ENCODE measurements at regions not wholly inside any gene's neighbourhood (a gene's known extent, or its start where the extent isn't known, plus 50 kb on each side); places are given as distances from the start of the nearest gene placed in this dataset.
"Not testable (repeated sequence)": the region's sequence is repeated elsewhere in the genome, so short reads cannot be mapped to it uniquely, and the experiment has no call there.

DNA sequence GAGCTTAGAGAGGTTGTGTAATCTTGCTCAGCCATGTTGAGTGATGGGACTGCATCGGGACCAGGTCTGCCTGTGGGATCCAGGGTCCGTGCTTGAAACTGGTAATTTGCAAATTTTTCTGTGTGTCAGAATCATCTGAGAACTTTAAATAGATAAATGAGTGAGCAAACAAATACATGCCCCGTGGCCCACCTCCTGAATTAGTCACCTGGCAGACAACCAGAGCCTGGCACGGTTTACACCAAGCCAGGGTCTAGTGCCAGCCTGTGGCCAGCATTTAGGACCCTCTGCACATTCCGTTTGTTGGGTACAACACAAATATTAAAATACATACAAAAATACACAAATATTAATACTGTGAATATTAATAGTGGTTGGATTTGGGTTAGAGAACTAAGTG lies 90.6 kb upstream of the STOX2 start:
- DNase-seq (ENCODE audit: low spot score), result no peak

DNA sequence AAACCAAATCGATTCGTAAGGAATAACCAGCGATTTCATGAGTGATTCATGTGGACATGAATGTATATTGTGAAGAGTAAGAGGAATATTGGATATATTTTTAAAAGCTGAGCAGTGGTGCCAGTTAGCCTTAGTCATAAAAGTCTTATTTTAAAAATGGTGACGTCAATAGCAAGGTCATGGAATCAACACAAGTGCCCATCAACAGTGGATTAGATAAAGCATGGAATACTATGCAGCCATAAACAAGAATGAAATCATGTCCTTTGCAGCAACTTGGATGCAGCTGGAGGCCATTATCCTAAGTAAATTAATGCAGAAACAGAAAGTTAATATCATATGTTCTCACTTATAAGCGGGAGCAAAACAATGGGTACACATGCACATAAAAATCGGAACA lies 89.0 kb upstream of the STOX2 start:
- no peak for DNase-seq (ENCODE audit: low spot score)

DNA sequence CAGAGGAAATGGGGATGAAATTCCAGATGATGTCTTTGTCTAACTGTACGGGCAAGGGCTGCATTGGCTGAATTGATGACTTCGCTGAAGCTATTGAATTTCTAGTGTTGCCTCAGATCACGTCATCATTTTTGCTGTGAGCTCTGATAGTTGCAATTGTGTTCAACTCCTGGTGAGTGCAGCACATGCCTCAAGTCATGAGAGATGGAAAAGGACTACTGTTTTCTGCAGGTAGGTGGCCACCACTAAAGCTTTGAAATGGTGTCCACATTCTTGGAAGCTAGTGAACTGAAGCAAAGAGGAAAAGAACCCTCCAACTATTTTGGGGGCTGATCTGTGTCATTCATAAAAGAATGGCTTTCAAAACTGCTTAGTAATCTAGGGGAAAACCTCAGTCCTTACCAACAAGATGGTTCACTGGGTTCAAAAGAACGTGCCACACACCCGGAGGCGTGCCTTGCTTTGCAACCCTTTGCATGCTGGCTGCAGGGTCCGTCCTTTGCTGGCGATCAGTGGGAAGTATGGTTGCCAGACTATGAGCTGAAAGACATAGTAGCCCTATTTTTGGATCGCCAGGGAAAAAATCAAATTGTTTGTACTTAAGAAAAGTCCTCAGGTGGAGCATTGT lies 88.1 kb upstream of the STOX2 start:
- DNase-seq (ENCODE audit: low spot score), result no peak

DNA sequence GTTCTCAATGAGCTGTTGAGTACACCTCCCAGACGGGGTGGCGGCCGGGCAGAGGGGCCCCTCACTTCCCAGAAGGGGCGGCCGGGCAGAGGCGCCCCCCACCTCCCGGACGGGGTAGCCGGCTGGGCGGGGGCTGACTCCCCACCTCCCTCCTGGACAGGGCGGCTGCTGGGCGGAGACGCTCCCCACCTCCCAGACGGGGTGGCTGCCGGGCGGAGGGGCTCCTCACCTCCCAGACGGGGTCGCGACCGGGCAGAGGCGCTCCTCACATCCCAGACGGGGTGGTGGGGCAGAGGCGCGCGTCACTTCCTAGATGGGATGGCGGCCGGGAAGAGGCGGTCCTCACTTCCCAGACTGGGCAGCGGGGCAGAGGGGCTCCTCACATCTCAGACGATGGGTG lies 86.5 kb upstream of the STOX2 start:
- DNase-seq (ENCODE audit: low spot score), result not testable (repeated sequence)

DNA sequence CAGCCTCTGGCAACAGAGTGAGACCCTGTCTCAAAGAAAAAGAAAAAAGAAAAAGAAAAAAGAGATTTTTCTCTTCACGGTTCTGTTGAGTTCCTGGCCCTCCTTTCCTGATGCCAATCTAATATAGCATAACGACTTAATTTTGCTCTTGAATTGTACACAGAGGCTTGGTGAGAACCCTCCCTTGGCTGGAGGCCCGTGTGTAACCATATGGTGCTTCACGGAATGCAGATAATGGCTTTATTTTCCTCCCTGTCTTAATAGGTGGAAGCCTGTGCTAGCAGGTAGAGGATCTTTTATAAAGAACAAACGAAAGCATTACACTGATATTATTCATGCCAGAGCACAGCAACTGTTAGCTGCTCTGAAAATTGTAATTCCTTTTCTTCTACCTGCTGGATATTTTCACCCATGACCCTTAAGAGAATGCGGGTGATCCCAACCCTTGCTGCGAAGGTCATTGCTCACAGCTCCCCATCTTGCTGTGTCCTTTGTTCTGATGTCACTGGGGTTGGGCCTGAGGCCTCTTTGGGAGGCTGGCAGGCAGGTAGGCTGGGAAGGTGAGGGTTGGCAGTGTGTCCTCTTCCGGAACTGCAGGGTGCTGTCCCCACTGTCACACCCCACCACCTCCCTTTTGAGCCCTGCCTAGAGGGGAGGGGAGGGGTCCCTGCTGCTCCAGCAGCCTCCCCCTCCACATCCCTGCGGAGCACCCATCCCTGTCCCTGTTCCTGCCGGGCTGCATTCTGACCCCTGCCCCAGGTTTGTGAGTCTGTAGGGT lies 83.8 kb upstream of the STOX2 start:
- DNase-seq (ENCODE audit: low spot score), result no peak

DNA sequence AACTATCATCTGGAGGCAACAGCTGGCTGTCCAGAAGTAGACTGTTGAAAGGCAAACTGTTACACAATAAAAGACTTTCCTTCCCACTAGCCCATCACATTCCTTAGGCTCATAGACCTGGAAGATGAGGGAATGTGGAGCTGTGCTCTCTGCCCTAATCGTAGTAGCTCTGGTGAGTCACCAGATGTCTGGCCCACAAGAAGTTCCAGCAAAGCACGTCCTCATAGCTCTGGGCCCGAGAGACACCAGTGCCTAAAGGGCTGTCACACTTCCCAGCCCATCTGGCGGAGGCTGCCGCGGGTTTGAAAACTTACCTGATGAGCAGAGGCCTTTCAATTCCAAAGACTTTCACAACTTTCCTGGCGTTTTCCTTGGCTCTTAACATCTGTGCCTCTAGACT lies 81.7 kb upstream of the STOX2 start:
- DNase-seq (ENCODE audit: low spot score), result no peak

DNA sequence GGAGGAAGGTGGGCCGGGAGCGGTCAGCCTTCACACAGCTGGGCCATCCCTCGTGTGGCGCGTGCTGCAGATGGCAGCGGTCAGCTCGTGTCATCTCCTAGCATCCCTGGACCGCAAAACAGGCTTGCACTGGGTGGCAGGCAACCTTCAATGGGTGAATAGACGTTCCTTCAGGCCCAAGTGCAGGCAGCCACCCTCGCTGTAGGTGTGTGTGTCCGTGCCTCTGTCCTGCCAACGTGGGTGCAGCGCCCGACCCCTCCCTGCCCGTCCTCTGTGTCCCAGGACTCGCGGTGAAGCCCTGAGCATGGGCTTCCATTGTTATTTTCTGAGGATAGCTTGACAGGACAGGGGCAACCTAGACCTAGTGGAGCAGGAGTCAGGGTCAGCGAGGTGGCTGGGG lies 79.8 kb upstream of the STOX2 start:
- no peak for DNase-seq (ENCODE audit: low spot score)

DNA sequence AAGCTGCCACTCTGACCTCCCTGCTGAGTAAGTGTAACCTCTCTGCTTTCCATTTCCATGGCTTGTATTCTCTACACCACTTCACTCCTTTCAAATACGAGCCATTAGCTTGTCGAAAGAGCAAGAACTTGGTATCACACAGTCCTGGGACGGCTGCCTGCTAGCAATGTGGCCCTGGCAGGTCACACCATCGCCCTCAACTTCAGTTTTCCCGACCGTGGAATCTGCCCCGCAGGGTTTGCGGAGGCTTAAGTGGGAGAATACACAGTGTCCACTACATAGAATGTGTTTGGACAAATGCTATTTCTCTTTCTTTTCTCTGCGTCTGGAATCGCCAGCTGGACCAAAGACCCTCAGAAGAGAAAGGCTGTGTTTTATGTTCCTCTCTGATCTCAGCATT lies 78.6 kb upstream of the STOX2 start:
- DNase-seq (ENCODE audit: low spot score), result no peak

DNA sequence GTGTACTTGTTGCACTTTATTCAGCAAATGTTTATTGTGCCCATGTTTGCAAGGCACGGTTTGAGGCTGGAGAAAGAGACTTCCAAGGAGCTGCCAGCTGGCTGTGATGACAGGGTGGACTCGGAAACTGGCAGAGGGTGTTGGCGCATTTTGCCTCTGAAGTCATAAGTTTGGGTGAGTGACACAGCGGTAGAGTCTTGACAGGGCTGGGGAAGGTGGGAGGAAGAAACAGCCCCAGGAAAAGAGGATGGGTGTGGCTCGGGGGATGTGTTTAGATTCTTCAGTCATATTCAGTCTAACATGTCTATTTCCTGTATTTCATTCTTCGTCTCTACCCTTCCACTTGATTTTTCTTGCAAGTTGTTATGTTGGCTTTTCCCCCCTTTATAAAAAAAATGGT lies 77.0 kb upstream of the STOX2 start:
- DNase-seq (ENCODE audit: low spot score), result no peak

DNA sequence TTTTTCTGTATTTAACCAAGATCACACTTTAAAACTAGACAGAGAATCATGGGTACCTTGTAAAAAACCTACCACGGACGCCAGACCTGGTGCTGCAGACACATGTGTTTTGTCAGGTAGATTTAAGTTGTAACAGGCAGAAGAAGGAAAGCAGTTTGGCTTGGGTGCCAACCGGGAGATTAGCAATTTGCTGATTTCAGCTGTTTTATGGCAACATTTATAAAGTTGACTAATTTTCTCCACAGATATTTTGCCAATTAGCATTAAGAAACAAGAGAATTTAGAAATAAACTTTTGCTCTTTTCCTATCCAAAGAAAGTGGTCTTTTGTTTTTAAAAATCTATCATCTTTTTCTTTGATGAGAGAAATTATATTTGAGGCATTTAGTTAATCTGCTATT lies 76.3 kb upstream of the STOX2 start:
- DNase-seq (ENCODE audit: low spot score), result no peak

DNA sequence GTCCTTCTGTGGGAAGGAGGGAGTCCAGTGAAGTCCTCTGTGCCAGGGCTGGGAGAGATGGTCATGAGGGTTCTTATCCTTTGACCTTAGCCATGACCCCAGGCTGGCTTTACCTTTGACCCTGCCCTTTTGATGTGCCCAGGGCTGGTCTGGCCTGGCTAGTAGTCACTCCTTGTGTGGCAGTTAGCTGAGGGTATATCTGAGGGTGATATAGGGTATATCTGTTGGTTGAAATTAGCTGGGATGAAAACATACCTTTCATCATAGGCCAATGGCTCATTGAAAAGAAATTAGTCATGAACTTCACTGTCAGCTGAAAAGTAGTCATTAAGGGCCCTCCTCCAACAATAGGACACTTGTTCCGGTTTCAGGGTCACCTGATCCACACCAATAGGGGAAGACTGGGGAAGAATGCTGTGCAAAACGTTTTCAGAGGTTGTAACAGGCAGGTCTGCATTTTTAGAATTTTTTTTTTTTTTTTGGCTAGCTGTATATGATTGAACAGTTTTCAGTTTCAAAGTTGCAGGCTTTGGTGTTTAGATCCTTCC lies 74.6 kb upstream of the STOX2 start:
- DNase-seq (ENCODE audit: low spot score), result no peak

DNA sequence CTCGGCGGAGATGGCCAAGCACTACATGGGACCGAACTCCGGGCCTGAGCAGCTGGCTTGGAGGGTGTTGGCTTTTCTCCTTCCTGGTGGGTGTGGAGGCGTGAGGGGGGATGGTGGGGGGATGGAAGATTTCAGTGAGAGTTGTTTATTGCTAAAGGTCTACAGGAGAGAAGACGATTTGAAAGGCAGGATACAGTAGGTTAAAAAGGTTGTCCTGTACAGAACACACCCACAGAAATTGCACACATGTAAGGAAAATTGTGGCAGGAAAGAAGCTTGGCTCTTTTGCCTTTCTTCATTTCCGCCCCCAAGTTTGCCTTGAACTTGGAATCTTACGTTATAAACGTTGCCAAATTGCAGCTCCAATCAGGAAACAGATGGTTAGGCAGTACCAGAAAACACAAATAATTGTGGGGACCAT lies 74.1 kb upstream of the STOX2 start:
- DNase-seq (ENCODE audit: low spot score), result no peak

DNA sequence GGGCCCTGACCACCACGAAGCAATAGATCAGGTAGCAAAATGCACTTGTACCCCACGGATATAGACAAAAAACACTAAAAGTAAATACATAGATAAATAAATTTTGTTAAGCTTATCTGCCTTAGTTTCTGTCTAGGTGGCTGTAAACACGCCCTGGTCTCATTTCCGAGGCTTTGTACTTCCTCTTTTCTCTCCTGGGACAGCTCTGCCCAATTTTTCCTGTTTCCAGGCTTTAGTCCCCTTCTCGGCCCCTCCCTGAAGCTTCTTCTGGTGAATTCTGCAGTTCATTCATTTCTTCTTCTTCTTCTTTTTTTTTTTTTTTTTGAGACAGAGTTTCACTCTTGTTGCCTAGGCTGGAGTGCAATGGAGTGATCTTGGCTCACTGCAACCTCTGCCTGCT lies 73.4 kb upstream of the STOX2 start:
- DNase-seq (ENCODE audit: low spot score), result no peak

DNA sequence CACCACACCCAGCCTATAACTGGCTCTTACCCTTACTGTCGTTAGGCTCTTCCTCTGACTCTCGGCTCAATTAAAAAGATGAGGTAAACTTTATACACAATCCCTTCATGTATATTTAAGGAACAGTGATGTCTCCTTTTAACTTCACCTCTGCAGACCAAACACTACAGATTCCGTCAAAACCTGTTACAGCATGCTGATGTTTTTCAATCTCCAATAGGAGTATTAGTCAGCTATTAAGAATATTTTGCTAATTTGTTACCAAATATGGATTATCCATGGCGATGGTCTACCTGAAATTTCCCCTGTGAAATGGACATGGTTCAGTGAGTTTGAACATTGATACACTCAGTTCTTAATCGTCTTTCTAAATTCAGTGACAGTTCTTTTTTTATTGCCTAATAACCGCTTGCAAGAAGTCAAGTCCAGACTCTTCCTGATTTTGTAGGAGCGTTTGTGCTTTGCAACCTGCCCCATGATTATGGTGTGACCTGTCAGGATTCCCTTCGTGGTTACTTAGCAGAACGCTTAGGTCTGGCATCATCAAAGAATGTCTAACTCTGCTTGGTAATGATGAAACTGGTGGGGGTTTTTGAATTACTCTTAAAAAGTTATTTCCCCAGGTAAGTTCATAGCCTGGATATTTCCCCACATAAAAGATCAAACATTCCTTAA lies 72.2 kb upstream of the STOX2 start:
- DNase-seq (ENCODE audit: low spot score), result no peak

DNA sequence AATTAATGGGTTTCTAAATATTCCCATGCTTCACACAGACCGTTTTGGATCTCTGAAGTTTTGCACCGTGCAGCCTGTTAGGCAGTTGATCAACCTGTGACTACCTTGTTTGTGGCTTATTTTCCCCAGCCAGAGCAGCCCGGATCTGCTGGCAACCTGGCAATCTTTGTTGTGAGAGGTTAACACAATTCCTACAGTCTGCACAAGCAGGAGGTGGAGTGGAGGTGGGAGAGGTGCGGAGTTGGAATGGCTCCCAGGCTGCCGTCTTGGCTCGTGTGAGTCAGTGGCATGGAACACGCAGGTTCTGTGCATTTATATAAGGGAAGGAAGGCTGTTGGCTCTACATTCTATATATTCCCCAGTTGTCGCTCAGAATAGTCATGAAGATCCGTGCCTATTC lies 70.9 kb upstream of the STOX2 start:
- no peak for DNase-seq (ENCODE audit: low spot score)

DNA sequence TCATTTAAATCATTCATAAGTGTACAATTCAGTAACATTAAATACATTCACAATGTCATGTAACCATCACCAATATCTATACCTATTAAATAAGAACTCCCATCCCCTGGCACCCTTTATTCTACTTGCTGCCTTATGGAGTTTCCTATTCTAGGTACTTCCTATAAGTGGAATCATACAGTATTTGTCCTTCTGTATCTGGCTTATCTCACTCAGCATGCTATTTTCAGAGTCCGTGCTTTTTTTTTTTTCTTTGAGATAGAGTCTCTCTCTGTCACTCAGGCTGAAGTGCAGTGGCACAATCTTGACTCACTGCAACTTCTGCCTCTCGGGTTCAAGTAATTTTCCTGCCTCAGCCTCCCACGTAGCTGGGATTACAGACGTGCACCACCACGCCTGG lies 67.9 kb upstream of the STOX2 start:
- no peak for DNase-seq (ENCODE audit: low spot score)

DNA sequence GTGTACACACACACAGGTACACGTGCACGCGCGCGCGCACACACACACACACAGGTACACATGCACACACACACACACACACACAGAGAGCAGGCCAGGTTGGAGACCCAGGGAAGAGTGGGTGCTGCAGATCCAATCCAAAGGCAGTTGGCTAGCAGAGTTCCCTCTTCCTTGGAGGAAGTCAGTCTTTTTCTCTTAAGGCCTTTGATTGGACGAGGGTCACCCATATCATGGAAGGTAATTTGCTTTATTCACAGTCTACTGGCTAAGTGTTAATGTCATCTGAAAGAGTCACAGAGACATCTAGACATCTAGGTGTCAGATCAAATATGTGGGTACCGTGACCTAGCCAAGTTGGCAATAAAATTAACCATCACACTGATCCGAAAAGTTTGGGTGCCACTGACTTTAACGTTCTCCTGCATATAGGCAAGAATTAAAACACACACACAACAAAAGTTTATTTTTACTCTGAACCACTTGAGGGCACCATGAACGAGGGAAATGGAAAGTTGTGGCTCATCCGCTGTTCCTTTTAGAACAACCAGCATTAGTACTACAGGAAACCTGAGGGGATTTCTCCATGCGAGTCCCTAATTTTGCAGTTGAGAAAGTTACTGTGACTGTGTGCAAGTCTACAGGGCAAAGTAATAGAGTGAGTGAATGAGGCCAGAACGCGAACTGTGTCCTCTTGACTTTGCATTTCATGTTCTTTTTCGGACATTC lies 66.0 kb upstream of the STOX2 start:
- DNase-seq (ENCODE audit: low spot score), result no peak

DNA sequence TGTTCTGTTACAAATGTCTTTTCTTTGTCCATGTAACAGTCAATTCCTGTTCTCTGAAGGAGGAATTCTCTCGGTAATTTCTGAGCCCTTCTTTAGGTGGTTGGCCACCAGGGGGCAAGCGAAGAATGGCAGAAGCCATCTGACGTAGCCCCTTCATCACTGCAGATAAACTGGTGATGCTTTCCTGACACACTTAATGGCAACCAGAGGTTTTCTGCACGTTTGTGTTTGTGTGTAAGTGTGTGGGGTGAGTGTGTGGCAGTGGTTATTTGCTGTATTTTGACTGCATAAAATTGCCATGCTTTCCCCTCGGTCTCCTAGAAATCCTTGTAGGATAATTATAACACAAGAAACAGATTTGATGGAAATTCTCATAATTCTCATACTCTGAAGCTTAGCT lies 64.8 kb upstream of the STOX2 start:
- peak; percentile 72 for DNase-seq (ENCODE audit: low spot score)

DNA sequence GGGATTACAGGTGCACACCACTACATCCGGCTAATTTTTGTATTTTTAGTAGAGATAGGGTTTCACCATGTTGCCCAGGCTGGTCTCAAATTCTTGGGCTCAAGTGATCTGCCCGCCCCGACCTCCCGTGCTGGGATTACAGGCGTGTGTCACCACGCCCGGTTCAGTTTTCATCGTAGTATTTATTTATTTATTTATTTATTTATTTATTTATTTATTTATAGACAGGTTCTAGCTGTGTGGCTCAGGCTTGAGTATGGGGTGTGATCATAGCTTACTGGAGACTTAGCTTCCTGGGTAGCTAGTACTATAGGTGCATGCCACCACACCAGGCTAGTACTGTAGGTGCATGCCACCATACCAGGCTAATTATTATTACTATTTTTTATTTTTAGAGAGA lies 64.1 kb upstream of the STOX2 start:
- no peak for DNase-seq (ENCODE audit: low spot score)

DNA sequence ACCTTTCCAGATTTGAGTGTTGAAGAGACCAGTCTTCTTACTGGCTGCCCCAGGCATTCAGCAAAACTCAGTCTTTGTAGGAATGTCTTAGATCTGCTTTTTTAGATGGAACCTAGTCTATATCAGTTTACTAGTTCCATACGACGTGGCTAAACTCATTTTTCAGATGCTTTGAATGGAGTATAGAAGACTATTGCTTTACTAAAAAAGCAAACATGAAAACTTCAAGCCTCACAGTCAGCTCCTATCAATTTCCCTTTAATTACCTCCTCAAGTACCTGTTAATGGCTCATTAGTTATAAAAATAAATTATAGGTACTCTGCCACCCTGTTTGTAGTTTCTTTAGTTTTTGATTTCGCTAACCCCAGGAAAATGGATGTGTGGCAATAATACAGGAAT lies 63.0 kb upstream of the STOX2 start:
- no peak for DNase-seq (ENCODE audit: low spot score)

DNA sequence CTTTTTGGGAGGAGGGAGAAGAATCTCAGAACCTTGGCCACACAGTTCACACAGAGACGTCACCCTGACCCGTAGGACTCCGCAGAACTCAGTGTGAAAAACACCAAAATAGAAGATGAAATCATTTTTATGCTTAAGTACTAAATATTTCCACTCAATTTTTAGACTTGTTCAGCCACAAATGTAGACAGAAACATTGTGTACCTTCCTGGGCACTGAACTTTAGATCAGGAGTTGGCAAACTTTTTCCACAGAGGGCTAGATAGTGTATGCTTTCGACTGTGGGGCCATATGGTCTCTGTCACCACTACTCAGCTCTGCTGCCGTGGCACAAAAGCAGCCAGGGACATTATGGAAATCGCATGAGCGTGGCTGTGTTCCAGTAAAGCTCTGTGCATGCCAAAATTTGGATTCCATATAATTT lies 61.8 kb upstream of the STOX2 start:
- no peak for DNase-seq (ENCODE audit: low spot score)

DNA sequence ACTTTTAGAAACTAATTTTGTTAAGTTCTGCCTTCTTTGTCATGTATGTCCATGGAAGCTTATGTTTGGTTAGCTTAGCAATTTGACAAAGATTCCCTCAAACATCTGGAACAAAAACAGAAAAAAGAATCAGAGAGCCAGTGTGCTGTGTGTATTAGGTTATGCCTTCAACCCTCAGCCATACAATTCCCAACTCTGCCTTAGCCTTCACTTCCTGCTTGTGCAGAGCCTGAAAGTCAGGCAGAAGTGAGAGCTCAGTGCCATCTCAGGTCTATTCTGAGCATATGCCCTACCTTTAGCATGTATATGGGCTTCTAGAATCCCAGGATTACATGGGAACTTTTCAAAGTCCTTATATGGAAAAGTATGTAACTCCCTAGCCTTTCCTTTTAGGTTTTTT lies 58.2 kb upstream of the STOX2 start:
- no peak for DNase-seq (ENCODE audit: low spot score)

Measured in SK-N-DZ (cell line).